HG02870 (cell line): ENCODE measurements at regions not wholly inside any gene's neighbourhood (a gene's known extent, or its start where the extent isn't known, plus 50 kb on each side); places are given as distances from the start of the nearest gene placed in this dataset.

ENCODE experiments used
- ATAC-seq: cut with Tn5 transposase; IDR thresholded peaks from one replicate; pipeline ENCODE4 v1.9.1; 2021; ENCODE audit warnings: mild to moderate bottlenecking, moderate library complexity; ENCODE audit not compliant: unreplicated experiment

DNA sequence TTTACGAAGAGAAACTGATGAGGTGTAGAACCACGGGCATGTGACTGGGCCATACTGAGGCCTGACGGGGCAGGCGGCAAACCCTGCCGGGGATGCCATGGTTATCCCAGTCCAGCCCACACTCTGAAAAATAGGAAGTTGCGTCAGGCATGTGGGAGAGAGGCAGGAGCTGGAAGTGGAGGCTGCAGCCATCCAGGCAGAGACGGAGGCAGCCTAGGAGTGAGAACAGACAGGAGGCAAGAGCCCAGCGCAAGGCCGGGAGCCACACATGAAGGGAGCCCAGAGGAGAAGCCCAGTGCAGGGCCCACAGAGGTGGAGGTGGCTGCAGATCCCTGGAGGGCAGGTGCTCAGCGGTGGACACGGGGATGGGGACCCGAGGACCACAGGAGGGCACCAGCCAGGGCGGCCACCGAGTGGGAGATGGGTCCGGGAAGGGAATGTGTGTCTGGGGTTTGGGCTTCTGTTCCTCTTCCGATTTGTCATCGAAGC lies 175.2 kb upstream of the PPP2R2D start:
- ATAC-seq = no peak

DNA sequence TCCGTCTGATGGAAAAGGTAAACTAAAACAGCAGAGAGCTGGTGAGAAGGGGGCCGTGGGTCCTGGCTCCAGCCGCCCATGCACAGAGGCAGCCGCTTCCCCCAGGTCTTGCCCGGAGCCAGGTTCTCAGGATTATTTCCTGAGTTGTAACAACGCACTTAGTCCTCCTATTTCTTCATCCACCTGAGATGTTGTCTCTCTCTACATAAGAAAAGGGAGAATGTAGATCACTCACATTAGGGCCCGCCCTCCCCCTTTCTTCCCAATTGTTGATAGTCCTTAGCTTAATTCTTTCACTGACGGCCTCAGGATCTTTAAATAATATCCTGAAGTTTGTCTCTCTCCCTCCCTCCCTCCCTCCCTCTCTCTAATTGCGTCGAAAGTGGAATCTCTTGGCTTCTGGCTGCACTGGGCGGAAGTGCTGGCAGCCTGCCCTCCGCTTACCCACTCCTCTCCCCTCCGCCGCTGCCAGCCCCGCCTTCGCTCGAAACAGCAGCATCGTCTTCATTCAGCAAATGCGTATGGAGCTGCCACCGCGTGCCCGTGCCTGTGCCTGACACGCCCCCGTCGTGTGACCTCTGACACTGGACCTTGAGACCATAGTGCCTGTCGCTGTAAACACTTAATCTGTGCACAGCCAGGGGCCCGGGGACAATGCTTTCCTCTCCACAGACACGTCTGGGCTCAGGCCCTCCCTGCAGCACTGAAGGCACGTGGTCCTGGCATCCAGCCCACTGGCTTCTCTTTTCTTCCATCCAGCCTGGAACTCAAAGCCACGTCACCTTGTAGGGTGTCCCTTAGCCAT lies 174.5 kb upstream of the PPP2R2D start:
- no peak for ATAC-seq

DNA sequence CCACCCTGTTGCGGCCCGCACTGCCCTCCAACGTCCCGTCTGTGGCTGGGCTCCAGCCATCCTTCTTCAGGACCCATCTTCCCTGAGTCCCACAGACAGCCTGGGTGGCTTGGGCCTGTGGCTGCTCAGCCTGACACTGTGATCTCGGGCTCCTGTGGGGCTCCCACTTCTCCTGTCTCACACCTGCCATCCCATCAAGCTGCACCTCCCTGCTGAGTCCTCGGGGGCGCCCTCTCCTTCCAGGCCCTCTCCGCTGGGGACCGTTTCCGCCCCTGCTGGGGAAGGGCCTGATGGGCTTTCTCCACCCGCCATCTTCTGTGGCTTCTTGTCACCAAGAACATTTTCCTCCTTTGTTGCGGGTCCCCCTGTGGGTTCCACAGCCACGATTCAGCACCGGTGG lies 173.8 kb upstream of the PPP2R2D start:
- no peak for ATAC-seq

DNA sequence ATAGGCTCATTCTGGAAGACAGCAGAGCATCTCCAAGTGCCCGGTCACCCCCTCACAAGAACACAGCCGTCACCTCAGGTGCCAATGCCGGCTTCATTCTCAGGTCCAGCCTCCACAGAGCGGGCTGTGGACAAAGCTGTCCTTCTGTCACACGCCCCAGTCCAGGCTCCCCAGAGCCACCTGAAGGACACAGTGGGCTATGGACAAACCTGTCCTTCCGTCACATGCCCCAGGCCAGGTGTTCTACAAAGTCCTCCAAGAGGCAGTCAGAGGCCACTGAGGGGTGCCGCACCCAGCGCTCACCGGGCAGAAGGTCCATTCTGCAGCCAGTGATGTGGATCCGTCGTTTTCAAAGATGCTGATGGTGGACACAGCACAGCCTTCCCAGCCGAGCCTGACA lies 173.2 kb upstream of the PPP2R2D start:
- ATAC-seq = no peak

DNA sequence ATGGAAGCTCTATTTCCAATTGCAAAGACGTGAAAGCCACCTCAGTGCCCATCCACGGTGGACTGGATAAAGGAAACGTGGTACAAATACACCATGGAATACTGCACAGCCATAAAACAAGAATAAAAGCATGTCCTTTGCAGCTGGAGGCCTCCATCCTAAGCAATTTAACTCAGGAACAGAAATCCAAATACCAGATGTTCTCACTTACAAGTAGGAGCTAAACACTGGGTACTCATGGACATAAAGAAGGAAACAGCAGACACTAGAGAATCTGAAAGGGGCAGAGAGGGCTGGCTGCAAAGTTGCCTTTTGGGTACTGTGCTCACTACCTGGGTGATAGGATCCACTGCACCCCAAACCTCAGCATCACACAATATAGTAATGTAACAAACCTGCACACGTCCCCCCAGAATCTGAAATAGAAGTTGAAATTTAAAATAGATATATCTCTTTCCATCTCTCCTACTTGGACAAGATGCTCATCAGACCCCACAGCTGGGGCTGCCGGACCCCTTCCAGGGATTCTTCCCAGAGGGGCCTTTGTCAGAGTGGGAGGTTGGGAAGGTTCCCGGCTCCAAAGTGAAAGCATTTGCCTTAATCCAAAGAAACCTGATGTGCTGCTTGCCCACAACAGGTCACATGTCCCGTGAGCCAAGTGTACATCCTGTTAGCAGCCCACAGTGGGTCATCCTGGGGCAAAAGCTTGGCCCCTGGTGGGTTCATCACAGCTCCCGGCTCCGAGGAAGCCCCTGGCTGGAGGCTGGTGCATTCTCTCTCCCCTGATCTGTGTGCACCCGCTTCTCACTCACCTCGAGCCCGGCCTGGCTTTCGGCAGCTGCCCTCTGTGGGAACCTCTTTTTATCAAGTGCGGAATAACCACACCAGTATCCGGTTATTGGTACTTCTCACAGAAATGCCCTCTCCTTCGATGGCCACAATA lies 172.3 kb upstream of the PPP2R2D start:
- ATAC-seq = no peak

DNA sequence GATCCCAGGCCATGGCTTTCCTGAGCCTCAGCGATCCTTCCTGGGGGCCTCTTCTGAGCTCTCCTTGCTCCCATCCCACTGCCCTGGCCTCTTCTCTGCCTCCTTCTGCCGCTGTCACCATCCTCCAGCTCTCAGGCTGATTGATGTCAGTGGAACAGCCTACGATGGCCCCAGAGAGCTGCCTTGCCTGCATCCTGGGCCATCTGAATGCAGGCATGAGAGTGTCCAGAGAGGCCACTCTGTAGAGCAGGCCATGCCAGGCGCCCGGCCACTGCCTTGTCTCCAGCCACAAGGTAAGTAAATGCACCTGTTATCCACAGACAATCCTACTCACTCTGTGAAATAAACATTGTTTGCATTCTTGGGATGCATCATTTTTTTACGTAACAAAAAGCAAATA lies 171.4 kb upstream of the PPP2R2D start:
- no peak for ATAC-seq

DNA sequence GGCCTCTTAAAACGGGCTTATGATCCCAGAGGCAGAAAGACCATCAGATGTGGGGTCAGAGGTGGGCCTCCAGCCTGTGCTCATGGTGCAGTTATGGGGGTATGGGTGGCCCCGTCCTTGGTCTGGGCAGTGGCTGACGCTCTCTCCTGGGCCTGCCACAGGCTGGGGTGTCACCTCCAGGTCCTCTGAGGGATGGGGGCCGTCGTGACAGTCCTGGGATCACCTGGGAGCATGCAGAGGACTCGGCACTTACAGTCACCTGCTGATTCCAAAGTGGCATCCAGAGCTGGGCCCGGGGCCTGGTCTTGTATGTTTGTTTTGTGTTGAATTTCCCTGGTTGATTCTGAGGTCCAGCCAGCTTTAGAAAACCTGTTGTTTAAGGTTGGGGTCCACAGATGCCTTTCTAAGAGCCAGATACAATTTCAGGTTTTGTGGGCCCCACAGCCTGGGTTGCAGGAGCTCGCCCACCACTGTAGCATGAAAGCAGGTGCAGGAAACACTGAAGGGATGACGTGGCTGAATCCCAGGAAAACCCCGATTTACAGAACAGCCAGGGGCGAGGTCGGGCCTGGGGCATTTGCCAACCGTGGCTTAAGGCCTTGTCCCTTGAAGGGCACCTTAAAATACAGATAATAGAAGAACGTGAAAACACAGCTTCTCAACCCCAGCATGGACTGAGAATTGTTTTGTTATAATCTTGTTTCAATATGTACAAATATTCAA lies 170.7 kb upstream of the PPP2R2D start:
- no peak for ATAC-seq

DNA sequence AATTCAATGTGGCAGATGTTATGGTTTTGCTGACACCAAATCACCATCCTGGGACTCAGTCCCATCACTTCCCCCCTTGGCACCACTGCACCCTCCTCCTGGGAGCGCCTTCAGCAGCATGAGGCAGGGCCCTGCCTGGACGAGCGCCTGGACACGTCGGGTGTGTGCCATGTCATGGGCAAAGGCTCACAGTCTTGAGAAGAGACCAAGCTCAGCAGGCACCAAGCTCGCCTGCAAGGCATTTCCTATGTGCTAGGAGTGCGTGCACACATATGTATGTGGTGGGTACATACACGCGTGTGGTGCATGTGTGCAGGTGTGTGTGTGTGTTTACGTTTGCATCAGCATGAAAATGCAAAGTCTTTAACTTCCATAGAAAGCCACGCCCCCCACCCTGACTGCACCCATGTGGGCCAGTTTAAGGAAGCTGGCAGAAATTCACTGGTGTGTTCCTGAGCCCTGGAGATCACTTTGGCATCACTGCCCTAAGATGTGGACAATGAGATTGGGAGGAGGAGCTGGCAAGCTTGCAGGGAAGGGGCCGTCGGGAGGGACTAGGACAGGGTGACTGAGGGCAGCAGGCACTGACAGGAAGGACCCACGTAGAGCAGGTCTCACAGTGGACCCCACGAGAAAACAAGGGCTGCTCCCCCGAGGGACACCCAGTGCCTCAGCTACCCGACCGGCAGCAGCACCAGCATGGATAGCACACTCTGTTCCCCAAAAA lies 169.9 kb upstream of the PPP2R2D start:
- no peak for ATAC-seq

DNA sequence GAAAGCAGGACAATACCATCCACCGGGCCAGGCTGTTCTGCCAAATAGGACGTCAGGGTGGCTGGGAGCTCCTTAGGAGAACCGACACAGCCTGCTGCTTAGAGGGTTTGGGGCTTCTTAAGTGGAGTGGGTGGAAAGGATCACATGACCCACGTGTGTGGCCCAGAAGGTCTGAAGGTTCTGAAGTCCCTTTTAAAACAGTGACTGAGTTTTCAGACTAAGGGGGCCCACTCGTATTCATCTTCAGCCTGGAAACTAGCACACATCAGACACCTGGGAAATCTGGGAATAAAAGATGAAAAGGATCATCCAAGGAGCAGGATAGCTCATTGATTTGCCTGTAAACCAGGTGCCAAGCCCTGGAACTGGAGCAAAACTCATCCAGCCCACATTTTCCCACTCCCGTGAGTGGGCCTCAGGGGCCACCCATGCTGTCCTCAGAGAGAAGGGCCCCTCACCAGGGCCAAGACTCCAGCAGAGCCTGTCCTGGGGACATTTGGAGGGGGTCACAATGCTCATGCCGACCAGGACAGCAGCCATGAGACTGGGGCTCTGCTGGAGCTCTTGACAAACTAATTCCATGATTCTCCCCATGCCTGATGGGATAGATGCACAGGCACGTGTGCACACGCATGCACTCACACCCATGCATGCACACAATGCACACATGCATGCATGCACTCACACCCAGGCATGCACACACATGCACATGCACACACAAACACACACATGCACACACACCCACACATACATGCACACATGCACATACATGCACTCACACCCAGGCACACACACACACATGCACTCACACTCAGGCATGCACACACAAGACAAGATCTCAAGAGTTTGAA lies 168.8 kb upstream of the PPP2R2D start:
- ATAC-seq = no peak

DNA sequence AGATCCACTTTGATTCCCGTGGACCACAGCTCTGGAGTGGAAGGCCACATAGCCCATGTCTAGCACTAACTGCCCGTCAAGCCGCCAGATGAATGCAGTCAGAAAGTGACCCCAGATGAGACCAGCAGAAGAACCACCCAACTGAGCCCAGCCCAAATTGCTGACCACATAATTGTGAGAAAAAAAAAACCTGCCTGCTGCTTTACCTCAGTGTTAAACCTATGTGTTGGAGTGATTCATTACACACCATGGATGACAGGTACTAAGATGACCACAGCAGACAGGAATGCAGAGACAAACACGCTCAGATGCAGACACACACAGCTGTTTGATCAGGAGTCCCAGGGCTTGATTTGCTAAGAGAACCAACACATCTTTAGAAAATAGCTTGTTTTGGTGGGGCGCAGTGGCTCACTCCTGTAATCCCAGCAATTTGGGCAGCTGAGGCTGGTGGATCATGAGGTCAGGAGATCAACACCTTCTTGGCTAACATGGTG lies 168.1 kb upstream of the PPP2R2D start:
- no peak for ATAC-seq

DNA sequence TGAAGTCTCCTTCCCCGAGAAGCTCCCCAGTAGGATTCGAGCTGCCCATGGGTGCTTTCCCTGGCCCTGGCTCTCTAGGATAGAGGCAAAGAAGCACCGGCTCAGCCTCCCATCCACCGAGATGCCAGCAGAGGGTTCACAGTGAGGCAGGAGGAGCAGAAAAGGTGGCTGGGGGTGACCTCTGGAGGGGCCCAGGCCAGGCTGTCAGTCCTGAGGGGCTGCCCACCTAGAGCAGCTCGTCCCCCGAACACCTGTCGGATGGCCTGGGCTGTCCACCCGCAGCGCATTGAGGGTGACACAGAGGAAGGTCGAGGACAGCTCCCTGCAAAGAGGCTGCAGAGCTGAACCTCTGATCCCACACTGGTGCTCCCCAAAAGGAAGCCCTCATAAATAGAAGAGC lies 167.2 kb upstream of the PPP2R2D start:
- ATAC-seq = no peak

DNA sequence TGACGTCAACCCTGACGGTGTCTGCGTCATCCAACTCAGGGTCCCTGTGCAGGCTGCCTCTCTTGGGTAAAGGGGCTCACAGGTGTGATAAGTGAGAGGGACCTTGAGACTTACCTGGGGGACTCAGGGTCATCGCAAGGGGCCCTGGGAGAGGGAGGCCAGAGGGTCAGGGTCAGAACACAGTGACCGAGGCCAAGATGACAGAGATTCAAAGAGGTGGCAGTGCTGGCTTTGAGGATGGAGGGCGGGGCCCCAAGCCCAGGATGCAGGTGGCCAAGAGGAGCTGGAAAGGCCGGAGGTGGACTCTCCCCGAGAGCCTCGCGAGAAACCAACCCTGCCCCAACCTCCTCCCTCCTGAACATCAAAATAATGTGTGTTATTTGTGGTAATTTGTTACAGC lies 165.2 kb upstream of the PPP2R2D start:
- no peak for ATAC-seq

DNA sequence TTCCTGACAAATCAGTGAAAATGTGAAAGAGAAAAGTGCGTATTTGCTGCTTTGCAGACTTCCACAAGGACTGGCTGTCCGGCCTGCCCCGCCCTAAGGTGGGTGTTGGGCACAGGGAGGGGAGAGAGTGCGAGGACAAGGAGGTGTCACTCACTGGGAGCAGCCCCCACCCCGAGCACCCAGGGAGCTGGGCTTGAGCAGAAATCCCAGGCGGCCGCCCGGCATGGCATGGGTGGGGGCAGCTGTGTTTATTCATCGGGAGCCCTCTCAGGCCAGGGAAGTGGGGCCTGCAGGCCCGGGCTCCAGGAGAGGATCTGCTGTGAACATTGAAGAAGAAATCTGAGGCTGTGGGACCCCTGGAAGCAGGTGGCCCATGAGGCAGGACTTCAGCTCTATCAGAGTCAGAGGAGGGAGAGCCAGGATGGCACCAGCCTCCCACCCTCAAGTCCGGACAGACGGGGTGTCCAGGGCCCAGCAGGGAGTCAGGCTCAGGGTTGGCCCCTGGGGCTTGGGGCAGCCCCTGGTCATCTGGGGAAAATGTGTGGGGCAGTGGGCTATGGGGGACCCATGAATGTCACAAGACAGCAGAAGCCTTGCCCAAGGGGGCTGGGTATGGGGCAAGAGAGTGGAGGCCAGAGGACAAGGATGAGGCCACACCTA lies 164.4 kb upstream of the PPP2R2D start:
- ATAC-seq = no peak

DNA sequence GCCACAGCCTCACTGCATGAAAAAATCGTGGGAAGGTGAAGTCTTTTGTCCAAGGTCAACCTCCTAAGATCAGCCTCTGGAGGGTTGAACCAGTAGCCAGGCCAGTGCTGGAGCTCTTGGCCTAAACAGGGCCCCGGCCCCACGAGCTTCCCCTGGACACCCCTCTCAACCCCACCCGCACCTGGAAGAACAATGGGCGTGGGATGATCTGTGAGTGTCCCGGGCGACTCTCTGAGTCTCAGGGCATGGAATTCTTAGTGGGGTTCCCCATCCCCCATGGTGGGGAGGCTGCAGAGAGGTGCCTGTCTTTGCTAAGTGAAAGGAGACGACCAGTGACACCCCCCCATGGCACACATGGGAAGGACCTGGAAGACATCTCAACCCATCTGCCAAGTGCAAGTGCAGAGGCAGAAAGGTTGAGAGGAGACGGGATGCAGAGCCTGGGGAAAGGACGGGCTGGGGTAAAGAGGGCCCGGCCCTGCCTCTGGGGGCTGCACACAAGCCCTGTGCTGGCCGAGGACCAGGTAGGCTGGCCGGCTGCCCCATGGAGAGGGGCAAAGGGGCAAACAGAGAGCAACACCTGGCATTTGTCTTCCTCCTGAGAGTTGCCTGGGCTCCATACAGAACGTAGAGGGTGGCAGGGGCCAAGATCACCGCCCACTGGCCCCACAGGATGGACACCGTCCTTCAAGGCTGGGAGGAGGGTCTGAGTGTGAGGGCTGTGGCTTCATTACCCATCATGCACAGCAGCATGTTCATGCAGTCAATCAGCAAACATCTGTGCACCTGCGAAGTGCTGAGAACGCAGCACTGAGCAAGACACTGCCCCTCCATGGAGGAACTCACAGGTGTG lies 163.0 kb upstream of the PPP2R2D start:
- ATAC-seq = no peak

DNA sequence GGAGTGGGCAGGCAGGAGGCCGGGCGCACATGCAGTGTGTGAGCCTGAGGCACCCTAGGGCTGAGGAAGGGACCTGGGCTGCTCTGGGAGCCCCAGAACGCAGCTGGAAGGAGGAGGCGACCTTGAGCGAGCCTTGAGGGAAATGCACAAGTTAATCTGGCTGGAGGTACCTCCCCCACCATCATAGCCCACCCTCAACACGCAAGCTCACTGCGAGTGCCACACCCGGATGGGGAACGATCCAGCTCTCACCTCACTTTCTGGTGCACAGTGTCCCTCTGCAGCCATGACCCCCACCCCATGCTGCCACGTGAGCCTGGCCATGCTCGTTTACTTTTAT lies 162.4 kb upstream of the PPP2R2D start:
- no peak for ATAC-seq

DNA sequence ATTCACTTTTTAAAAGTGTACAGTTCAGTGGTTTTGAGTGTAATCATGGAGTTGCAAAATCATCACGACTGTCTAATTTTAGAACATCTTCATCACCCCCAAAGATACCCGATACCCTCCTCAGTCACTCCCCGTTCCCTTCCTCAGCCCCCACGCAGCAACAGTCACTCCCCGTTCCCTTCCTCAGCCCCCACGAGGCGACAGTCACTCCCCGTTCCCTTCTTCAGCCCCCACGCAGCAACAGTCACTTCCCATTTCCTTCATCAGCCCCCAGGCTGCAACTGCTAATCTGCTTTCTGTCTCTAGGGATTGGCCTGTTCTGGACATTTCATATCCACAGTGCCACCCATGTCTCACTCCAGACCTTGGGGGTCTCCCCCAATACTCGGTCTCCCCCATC lies 161.6 kb upstream of the PPP2R2D start:
- no peak for ATAC-seq

DNA sequence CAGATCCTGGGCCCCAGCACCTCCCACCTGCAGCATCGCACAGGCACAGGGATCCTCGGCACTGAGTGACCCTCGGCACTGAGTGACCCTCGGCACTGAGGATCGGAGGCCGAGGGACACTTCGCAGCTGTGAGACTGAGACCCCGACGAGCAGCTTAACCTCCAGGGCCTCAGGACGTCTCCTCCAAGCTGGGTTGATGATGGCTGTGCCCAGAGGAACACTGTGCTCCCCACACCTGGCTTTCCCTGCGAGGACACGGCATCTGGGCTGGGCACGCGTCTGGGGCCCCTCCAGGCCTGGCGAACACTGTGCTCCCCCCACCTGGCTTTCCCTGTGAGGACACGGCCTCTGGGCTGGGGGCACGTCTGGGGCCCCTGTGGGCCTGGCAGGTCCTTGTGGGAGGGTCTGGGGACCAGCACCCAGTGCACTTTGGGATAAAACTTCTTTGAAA lies 158.3 kb upstream of the PPP2R2D start:
- no peak for ATAC-seq
